Astrocyte of the spinal cord (primary cell): ENCODE measurements at regions not wholly inside any gene's neighbourhood (a gene's known extent, or its start where the extent isn't known, plus 50 kb on each side); places are given as distances from the start of the nearest gene placed in this dataset.
"Not testable (repeated sequence)": the region's sequence is repeated elsewhere in the genome, so short reads cannot be mapped to it uniquely, and the experiment has no call there.

ENCODE experiments used
- DNase-seq: peaks from one replicate; pipeline ENCODE4 v3.0.0; 2011; ENCODE audit warnings: low read depth, low spot score
- H3K4me3 ChIP-seq: 2 replicates; pipeline ENCODE4 v1.5.1; 2011; ENCODE audit warnings: low read depth, mild to moderate bottlenecking, low read length, moderate library complexity
- in situ Hi-C: cut with HindIII; loops from 2 replicates; pipeline ENCODE4 v1.10.0; 2017; ENCODE audit warnings: low sequenced_read_pairs
- TF ChIP-seq, protein P1 (sequence below): IDR thresholded peaks from 2 replicates; pipeline ENCODE4 v1.5.1; 2012; ENCODE audit warnings: low read depth, mild to moderate bottlenecking, low read length, inconsistent platforms

DNA sequence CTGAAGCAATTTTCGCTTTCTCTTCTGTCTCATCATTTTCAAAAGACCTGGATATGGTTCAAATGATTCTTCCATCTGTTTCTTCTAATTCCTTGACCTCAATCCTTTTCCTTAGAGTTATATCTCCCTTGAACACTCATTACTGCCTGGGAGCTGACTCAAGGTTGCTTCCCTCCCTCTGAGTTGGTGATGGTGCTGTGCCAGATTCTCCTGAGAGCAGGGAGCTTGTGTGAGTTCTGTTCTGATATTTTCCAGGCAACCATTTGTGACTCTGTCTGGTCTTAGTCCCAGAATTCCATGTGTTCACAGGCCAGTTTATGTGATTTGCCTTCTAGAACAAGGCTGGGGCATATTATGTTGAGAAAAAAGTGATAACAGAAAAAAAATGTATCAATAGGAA lies 505.1 kb upstream of the SYT1 start:
- H3K4me3 ChIP-seq = no peak overlapping the region
- DNase-seq = peak; percentile 59
- in situ Hi-C loops = no loop called here
- TF ChIP-seq, protein P1, sequence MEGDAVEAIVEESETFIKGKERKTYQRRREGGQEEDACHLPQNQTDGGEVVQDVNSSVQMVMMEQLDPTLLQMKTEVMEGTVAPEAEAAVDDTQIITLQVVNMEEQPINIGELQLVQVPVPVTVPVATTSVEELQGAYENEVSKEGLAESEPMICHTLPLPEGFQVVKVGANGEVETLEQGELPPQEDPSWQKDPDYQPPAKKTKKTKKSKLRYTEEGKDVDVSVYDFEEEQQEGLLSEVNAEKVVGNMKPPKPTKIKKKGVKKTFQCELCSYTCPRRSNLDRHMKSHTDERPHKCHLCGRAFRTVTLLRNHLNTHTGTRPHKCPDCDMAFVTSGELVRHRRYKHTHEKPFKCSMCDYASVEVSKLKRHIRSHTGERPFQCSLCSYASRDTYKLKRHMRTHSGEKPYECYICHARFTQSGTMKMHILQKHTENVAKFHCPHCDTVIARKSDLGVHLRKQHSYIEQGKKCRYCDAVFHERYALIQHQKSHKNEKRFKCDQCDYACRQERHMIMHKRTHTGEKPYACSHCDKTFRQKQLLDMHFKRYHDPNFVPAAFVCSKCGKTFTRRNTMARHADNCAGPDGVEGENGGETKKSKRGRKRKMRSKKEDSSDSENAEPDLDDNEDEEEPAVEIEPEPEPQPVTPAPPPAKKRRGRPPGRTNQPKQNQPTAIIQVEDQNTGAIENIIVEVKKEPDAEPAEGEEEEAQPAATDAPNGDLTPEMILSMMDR = no peak

GRCh38 chr12:78361683-78362082 lies 502.9 kb upstream of the SYT1 start:
- DNase-seq = no peak
- in situ Hi-C loops = no loop called here
- no peak overlapping the region for H3K4me3 ChIP-seq
- TF ChIP-seq, protein P1 = no peak

DNA sequence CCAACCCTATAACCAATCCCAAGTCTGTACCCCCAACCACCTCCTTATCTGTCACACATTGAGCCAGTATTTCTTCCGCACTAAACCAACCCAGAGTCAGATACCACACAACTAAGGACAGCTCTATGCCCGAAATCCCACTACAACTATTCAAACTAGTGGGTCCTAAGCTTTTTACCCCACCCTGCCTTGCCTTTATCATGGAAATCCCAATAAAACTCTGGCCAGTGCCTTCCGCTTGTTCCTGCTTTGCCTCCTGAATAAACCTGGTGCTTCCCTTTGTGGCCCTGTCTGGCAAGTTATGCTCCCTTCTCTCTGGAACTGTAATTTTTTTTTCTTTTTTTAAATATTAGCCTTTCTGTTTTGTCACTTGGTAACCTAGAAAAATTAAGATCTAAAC lies 493.3 kb upstream of the SYT1 start:
- H3K4me3 ChIP-seq = no peak overlapping the region

GRCh38 chr12:78375461-78375860 lies 489.1 kb upstream of the SYT1 start:
- TF ChIP-seq, protein P1 = no peak
- H3K4me3 ChIP-seq = no peak overlapping the region
- DNase-seq = no peak
- in situ Hi-C loops = no loop called here

More for the DNA sequence above, 493.3 kb upstream of the SYT1 start:
- TF ChIP-seq, protein P1 = no peak
- DNase-seq = no peak
- in situ Hi-C loops = no loop called here

- H3K4me3 ChIP-seq = no peak overlapping the region
- in situ Hi-C loops = no loop called here
- TF ChIP-seq, protein P1 = no peak
- DNase-seq = no peak
Observed at GRCh38 chr12:78376257-78376656, 488.3 kb upstream of the SYT1 start.

- DNase-seq, H3K4me3 ChIP-seq, in situ Hi-C loops: not testable (repeated sequence)
Observed at GRCh38 chr12:78379065-78379464, 485.5 kb upstream of the SYT1 start.

- H3K4me3 ChIP-seq = no peak overlapping the region
- in situ Hi-C loops = no loop called here
- TF ChIP-seq, protein P1 = no peak
- no peak for DNase-seq
Observed at GRCh38 chr12:78383414-78383813, 481.2 kb upstream of the SYT1 start.
